Caco-2 (cell line): ENCODE measurements at regions not wholly inside any gene's neighbourhood (a gene's known extent, or its start where the extent isn't known, plus 50 kb on each side); places are given as distances from the start of the nearest gene placed in this dataset.

ENCODE experiments used
- BruUV-seq: library from RNA; stranded (reverse); fragments of 400-500 nt; replicated peaks from 2 replicates; lab custom pipeline; 2021; lab: Mats Ljungman, UMichigan
- CTCF ChIA-PET: fragments of 300-600 bp; sonication (Branson Sonifier 250); formaldehyde crosslinking; loops from one replicate; lab custom pipeline; 2022; ENCODE audit warnings: antibody characterized with exemption; lab: Charles Lee
- POLR2A ChIA-PET: fragments of 300-600 bp; sonication (Branson Sonifier 250); formaldehyde crosslinking; loops from one replicate; lab custom pipeline; 2022; ENCODE audit warnings: antibody characterized with exemption; lab: Charles Lee
- DNase-seq, 2 experiments: peaks; one replicate each; pipeline versions ENCODE4 v3.0.0 to v3.0.0-alpha.2; 2020 to 2022
- H3K27me3 ChIP-seq: replicated peaks from 2 replicates; pipeline ENCODE4 v1.6.0; 2011; ENCODE audit warnings: low read length; ENCODE audit not compliant: control insufficient read depth, insufficient read depth
- H3K36me3 ChIP-seq: 2 replicates; pipeline ENCODE4 v1.5.1; 2011; ENCODE audit warnings: low read length; ENCODE audit not compliant: control insufficient read depth, insufficient read depth
- H3K4me1 ChIP-seq: fragments of 250-450 bp; sonication (Bioruptor Pico); 2 replicates; pipeline ENCODE4 v1.5.1; 2020; ENCODE audit warnings: mild to moderate bottlenecking
- H3K4me3 ChIP-seq: 2 replicates; pipeline ENCODE4 v1.5.1; 2011; ENCODE audit warnings: low read depth, mild to moderate bottlenecking, control low read depth, low read length
- H3K9me3 ChIP-seq: fragments of 250-450 bp; sonication (Bioruptor Pico); 2 replicates; pipeline ENCODE4 v1.5.1; 2020; ENCODE audit warnings: mild to moderate bottlenecking, moderate library complexity
- H3K27ac Mint-ChIP-seq: one replicate; pipeline ENCODE4 v1.8.0; 2022; ENCODE audit warnings: mixed read lengths; ENCODE audit not compliant: unreplicated experiment
- H3K27me3 Mint-ChIP-seq: one replicate; pipeline ENCODE4 v1.8.0; 2022; ENCODE audit warnings: mixed read lengths; ENCODE audit not compliant: insufficient read depth, unreplicated experiment
- H3K36me3 Mint-ChIP-seq: one replicate; pipeline ENCODE4 v1.8.0; 2022; ENCODE audit warnings: mild to moderate bottlenecking, mixed read lengths; ENCODE audit not compliant: insufficient read depth, unreplicated experiment
- H3K4me1 Mint-ChIP-seq: one replicate; pipeline ENCODE4 v1.8.0; 2022; ENCODE audit warnings: low read depth, mixed read lengths; ENCODE audit not compliant: unreplicated experiment
- H3K4me3 Mint-ChIP-seq: one replicate; pipeline ENCODE4 v1.8.0; 2022; ENCODE audit warnings: mild to moderate bottlenecking, moderate library complexity, mixed read lengths; ENCODE audit not compliant: unreplicated experiment
- H3K9me3 Mint-ChIP-seq: one replicate; pipeline ENCODE4 v1.8.0; 2022; ENCODE audit warnings: mixed read lengths; ENCODE audit not compliant: unreplicated experiment
- intact Hi-C: fragments of 100-400 bp; cut with micrococcal nuclease; formaldehyde crosslinking; loops from one replicate; pipeline ENCODE4 v1.10.0; 2022; ENCODE audit not compliant: unreplicated experiment
- TF ChIP-seq, protein P1 (sequence below), 2 experiments: fragments of 200-600 bp in 1 of 2; IDR thresholded peaks; 1 replicate in 1 of 2; 2 replicates in 1 of 2; pipeline versions ENCODE4 v1.5.1 to v1.8.0; 2011 to 2022; ENCODE audit warnings: antibody characterized with exemption in 1 of 2, control low read depth in 1 of 2, inconsistent platforms in 1 of 2, low read depth in 1 of 2, low read length in 1 of 2, mild to moderate bottlenecking in 1 of 2, moderate library complexity in 1 of 2; ENCODE audit not compliant: insufficient read depth in 1 of 2, severe bottlenecking in 1 of 2, unreplicated experiment in 1 of 2

DNA sequence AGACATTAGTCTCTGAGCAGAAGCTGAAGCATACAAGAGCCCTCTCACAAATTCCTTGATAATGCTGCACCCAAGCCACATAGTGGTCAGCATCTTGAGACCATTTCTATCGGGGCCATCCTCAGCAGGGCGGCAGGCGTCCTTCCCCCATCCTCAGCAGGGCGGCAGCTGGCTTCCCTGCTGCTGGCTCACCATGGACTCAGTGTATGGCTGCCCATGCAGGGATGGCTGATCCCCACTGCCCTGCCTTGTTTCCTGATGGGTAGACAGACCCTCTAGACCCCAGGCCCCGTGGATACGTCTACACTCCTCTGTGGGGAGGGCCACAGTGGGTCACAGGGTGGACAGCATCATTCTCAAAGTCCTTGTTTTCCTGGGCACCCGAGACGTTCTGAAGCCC, 406.8 kb downstream of the TCERG1L start:
- H3K4me1 Mint-ChIP-seq, result no peaks in the 10 kb centered on the region
- H3K4me1 ChIP-seq, result no peaks in the 10 kb centered on the region
- TF ChIP-seq, protein P1, sequence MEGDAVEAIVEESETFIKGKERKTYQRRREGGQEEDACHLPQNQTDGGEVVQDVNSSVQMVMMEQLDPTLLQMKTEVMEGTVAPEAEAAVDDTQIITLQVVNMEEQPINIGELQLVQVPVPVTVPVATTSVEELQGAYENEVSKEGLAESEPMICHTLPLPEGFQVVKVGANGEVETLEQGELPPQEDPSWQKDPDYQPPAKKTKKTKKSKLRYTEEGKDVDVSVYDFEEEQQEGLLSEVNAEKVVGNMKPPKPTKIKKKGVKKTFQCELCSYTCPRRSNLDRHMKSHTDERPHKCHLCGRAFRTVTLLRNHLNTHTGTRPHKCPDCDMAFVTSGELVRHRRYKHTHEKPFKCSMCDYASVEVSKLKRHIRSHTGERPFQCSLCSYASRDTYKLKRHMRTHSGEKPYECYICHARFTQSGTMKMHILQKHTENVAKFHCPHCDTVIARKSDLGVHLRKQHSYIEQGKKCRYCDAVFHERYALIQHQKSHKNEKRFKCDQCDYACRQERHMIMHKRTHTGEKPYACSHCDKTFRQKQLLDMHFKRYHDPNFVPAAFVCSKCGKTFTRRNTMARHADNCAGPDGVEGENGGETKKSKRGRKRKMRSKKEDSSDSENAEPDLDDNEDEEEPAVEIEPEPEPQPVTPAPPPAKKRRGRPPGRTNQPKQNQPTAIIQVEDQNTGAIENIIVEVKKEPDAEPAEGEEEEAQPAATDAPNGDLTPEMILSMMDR (IDR thresholded peaks at IDR 0.05; ENCODE audit: insufficient read depth in 1 of 2, low read depth in 1 of 2, low read length in 1 of 2, severe bottlenecking in 1 of 2, unreplicated experiment in 1 of 2), result no peak
- no peaks in the 10 kb centered on the region for H3K36me3 ChIP-seq
- no peak overlapping the region for H3K4me3 Mint-ChIP-seq
- DNase-seq, result no peak
- no TSS peak for BruUV-seq
- no peaks in the 10 kb centered on the region for H3K36me3 Mint-ChIP-seq
- no peak overlapping the region for H3K4me3 ChIP-seq
- no peaks in the 10 kb centered on the region for H3K9me3 ChIP-seq
- peaks cover 2% of the 10 kb centered on the region for H3K27me3 Mint-ChIP-seq
- H3K27ac Mint-ChIP-seq, result no peak overlapping the region
- peaks cover 4% of the 10 kb centered on the region for H3K9me3 Mint-ChIP-seq
- ChIA-PET POLR2A (no interaction called here), CTCF (no interaction called here)
- H3K27me3 ChIP-seq, result no peaks in the 10 kb centered on the region; the same call in 1 of the 2 replicates
- intact Hi-C loops, result no loop called here

GRCh38 chr10:130905386-130905785, 406.1 kb downstream of the TCERG1L start:
- POLR2A ChIA-PET, result no interaction called here
- no peak for DNase-seq
- Mint-ChIP-seq H3K27ac (no peak overlapping the region), H3K36me3 (no peaks in the 10 kb centered on the region), H3K4me1 (no peaks in the 10 kb centered on the region), H3K27me3 (peaks cover 2% of the 10 kb centered on the region), H3K4me3 (no peak overlapping the region), H3K9me3 (peaks cover 10% of the 10 kb centered on the region)
- CTCF ChIA-PET, result no interaction called here
- no peaks in the 10 kb centered on the region for H3K9me3 ChIP-seq
- no TSS peak for BruUV-seq
- intact Hi-C loops, result no loop called here
- H3K27me3 ChIP-seq, result no peaks in the 10 kb centered on the region; the same call in 1 of the 2 replicates
- TF ChIP-seq, protein P1 (IDR thresholded peaks at IDR 0.05; ENCODE audit: insufficient read depth in 1 of 2, low read depth in 1 of 2, low read length in 1 of 2, severe bottlenecking in 1 of 2, unreplicated experiment in 1 of 2), result no peak
- no peaks in the 10 kb centered on the region for H3K36me3 ChIP-seq
- H3K4me1 ChIP-seq, result no peaks in the 10 kb centered on the region
- no peak overlapping the region for H3K4me3 ChIP-seq

DNA sequence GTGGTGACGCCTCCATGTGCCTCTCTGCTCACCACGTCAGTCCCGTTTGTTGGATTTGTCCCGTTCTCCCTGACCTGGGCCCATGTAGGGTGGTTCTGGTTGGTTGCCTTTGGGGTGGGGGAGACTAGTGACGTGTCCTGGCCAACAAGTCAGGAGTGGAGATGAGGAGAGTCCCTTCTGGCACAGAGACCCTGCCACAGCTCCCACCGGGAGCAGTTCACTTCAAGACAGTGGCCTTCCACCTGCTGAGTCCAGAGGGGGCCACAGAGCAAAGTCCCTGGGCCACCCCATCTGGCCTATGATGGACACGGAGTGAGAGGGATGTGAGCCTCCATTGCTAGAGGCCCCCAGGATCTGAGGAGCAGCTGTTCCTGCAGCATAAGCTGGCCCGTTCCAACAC, 405.6 kb downstream of the TCERG1L start:
- Mint-ChIP-seq H3K36me3 (no peaks in the 10 kb centered on the region), H3K27ac (no peak overlapping the region), H3K4me3 (no peak overlapping the region), H3K9me3 (peaks cover 11% of the 10 kb centered on the region), H3K4me1 (no peaks in the 10 kb centered on the region), H3K27me3 (peaks cover 2% of the 10 kb centered on the region)
- POLR2A ChIA-PET, result no interaction called here
- DNase-seq, result no peak
- BruUV-seq, result no TSS peak
- Histone ChIP-seq H3K9me3 (no peaks in the 10 kb centered on the region), H3K27me3 (no peaks in the 10 kb centered on the region; the same call in 1 of the 2 replicates), H3K4me1 (no peaks in the 10 kb centered on the region), H3K36me3 (no peaks in the 10 kb centered on the region), H3K4me3 (no peak overlapping the region)
- TF ChIP-seq, protein P1 (IDR thresholded peaks at IDR 0.05; ENCODE audit: insufficient read depth in 1 of 2, low read depth in 1 of 2, low read length in 1 of 2, severe bottlenecking in 1 of 2, unreplicated experiment in 1 of 2), result no peak
- intact Hi-C loops, result no loop called here
- CTCF ChIA-PET, result no interaction called here
